Prostate gland (tissue), 2 donors: ENCODE measurements at regions not wholly inside any gene's neighbourhood (a gene's known extent, or its start where the extent isn't known, plus 50 kb on each side); places are given as distances from the start of the nearest gene placed in this dataset.
"Not testable (repeated sequence)": the region's sequence is repeated elsewhere in the genome, so short reads cannot be mapped to it uniquely, and the experiment has no call there.

Experiments
- DNase-seq: peaks from one replicate; pipeline ENCODE4 v3.0.0-alpha.2; 2019; ENCODE audit warnings: low spot score
- H3K27ac ChIP-seq, 2 donors: fragments of 200-600 bp; sonication (generic); 2 replicates each; pipeline ENCODE4 v1.5.1; 2017 to 2019
- H3K27me3 ChIP-seq: fragments of 200-600 bp; sonication (generic); replicated peaks from 2 replicates; pipeline ENCODE4 v1.5.1; 2019; ENCODE audit not compliant: insufficient read depth
- H3K36me3 ChIP-seq, 2 donors: fragments of 200-600 bp; sonication (generic); 1 replicate in 1 of 2; 2 replicates in 1 of 2; pipeline versions ENCODE4 v1.5.1 to v1.8.1; 2017 to 2019
- H3K4me1 ChIP-seq: fragments of 200-600 bp; sonication (generic); replicated peaks from 2 replicates; pipeline ENCODE4 v1.5.1; 2019
- H3K4me3 ChIP-seq, 2 donors: fragments of 200-600 bp; sonication (generic); 2 replicates each; pipeline ENCODE4 v1.5.1; 2017 to 2019
- H3K9me3 ChIP-seq: fragments of 200-600 bp; sonication (generic); 2 replicates; pipeline ENCODE4 v1.5.1; 2017
- CTCF ChIP-seq, 4 experiments: fragments of 200-600 bp in 2 of 4; fragments of 450-650 bp in 2 of 4; sonication (generic) in 2 of 4; IDR thresholded peaks; 1 replicate in 3 of 4; 2 replicates in 1 of 4; pipeline ENCODE4 v1.5.1; 2016 to 2019; ENCODE audit warnings: antibody characterized with exemption in 4 of 4, mild to moderate bottlenecking in 2 of 4, moderate library complexity in 2 of 4
- POLR2A ChIP-seq: fragments of 450-650 bp; IDR thresholded peaks from one replicate; pipeline ENCODE4 v1.6.1; 2016; ENCODE audit warnings: antibody characterized with exemption, mild to moderate bottlenecking
- POLR2AphosphoS5 ChIP-seq: sonication (generic); formaldehyde crosslinking; IDR thresholded peaks from one replicate; pipeline ENCODE4 v1.6.1; 2017; ENCODE audit warnings: antibody characterized with exemption
- WGBS: methylation state at CpG from one replicate; pipeline ENCODE4 v1.1.5; 2018; 5-methylcytosine and 5-hydroxymethylcytosine counted together
- intact Hi-C: fragments of 100-400 bp; cut with DNase I; formaldehyde crosslinking; loops from one replicate; pipeline ENCODE4 v1.14.2; 2022

GRCh38 chr3:35305406-35305805, 333.9 kb upstream of the ARPP21 start:
- H3K27me3 ChIP-seq = no peaks in the 10 kb centered on the region
- no peak overlapping the region for H3K4me3 ChIP-seq
- no peaks in the 10 kb centered on the region for H3K4me1 ChIP-seq
- DNase-seq = no peak
- WGBS = 92% methylated on average over 3 of the region's 3 CpGs
- intact Hi-C loops = no loop called here
- no peaks in the 10 kb centered on the region for H3K9me3 ChIP-seq
- TF ChIP-seq POLR2AphosphoS5 (no peak), POLR2A (no peak), CTCF (IDR thresholded peaks at IDR 0.05) (no peak)
- H3K27ac ChIP-seq = no peak overlapping the region
- no peaks in the 10 kb centered on the region for H3K36me3 ChIP-seq

- no peak overlapping the region for H3K27ac ChIP-seq
- no peaks in the 10 kb centered on the region for H3K9me3 ChIP-seq
- H3K36me3 ChIP-seq = no peaks in the 10 kb centered on the region
- no peaks in the 10 kb centered on the region for H3K4me1 ChIP-seq
- 70% methylated on average over 2 of the region's 2 CpGs for WGBS
- H3K4me3 ChIP-seq = no peak overlapping the region
- intact Hi-C loops = no loop called here
- TF ChIP-seq POLR2AphosphoS5 (no peak), CTCF (IDR thresholded peaks at IDR 0.05) (no peak), POLR2A (no peak)
- DNase-seq = no peak
- H3K27me3 ChIP-seq = no peaks in the 10 kb centered on the region
These were observed 332.0 kb upstream of the ARPP21 start for GRCh38 chr3:35307296-35307695.

- H3K27ac ChIP-seq, H3K9me3 ChIP-seq, DNase-seq, intact Hi-C loops, H3K36me3 ChIP-seq, H3K27me3 ChIP-seq, H3K4me1 ChIP-seq, H3K4me3 ChIP-seq: not testable (repeated sequence)
- 92% methylated on average over 2 of the region's 2 CpGs for WGBS
These were observed 322.5 kb upstream of the ARPP21 start for GRCh38 chr3:35316841-35317240.

GRCh38 chr3:35320646-35321407, 318.5 kb upstream of the ARPP21 start:
- H3K36me3 ChIP-seq = no peaks in the 10 kb centered on the region
- no peaks in the 10 kb centered on the region for H3K9me3 ChIP-seq
- WGBS = 94% methylated on average over 1 of the region's 1 CpG
- DNase-seq = no peak
- H3K27ac ChIP-seq = no peak overlapping the region
- no peak for TF ChIP-seq POLR2AphosphoS5
- TF ChIP-seq CTCF (IDR thresholded peaks at IDR 0.05) = no peak
- no peak for TF ChIP-seq POLR2A
- H3K27me3 ChIP-seq = no peaks in the 10 kb centered on the region
- intact Hi-C loops = no loop called here
- no peaks in the 10 kb centered on the region for H3K4me1 ChIP-seq
- no peak overlapping the region for H3K4me3 ChIP-seq

- no peak overlapping the region for H3K27ac ChIP-seq
- WGBS = 44% methylated on average over 4 of the region's 4 CpGs
- H3K27me3 ChIP-seq = no peaks in the 10 kb centered on the region
- H3K4me1 ChIP-seq = no peaks in the 10 kb centered on the region
- H3K9me3 ChIP-seq = no peaks in the 10 kb centered on the region
- H3K36me3 ChIP-seq = no peaks in the 10 kb centered on the region
- H3K4me3 ChIP-seq = no peak overlapping the region
- intact Hi-C loops = no loop called here
- TF ChIP-seq CTCF (IDR thresholded peaks at IDR 0.05) (no peak), POLR2AphosphoS5 (no peak), POLR2A (no peak)
- DNase-seq = no peak
These were observed 317.3 kb upstream of the ARPP21 start for GRCh38 chr3:35322070-35322469.
